UCSD-AML1 (cell line): ENCODE measurements at regions not wholly inside any gene's neighbourhood (a gene's known extent, or its start where the extent isn't known, plus 50 kb on each side); places are given as distances from the start of the nearest gene placed in this dataset.

Source experiments
- DNase-seq: peaks from one replicate; lab custom pipeline; 2025; ENCODE audit not compliant: unreplicated experiment; lab: John Stamatoyannopoulos, UW

GRCh38 chr12:124517260-124518050 lies 50.0 kb downstream of the NCOR2 start:
- DNase-seq = no peak

GRCh38 chr12:124516850-124517249 lies 50.6 kb downstream of the NCOR2 start:
- no peak for DNase-seq

DNA sequence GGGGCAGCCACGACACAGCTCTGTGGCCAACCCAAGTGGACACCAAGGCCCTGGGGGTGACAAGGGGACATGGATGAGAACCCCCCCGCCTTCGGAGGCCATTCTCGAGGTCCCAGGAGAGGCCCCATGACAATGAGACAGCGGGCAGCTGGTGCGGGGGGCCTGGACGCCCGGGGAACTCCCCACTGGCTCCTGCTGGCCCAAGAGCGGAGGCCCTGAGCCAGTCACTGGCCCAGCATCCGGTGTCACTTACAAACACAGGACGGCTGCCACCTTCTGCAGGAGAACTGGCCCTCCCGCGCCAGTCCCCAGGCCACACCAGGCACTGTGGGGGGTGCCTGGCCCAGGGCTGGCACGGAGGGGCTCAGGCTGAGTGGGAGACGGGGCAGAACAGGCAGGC lies 51.4 kb downstream of the NCOR2 start:
- no peak for DNase-seq

- no peak for DNase-seq
Measured at GRCh38 chr12:124514996-124515932, 52.1 kb downstream of the NCOR2 start.

DNA sequence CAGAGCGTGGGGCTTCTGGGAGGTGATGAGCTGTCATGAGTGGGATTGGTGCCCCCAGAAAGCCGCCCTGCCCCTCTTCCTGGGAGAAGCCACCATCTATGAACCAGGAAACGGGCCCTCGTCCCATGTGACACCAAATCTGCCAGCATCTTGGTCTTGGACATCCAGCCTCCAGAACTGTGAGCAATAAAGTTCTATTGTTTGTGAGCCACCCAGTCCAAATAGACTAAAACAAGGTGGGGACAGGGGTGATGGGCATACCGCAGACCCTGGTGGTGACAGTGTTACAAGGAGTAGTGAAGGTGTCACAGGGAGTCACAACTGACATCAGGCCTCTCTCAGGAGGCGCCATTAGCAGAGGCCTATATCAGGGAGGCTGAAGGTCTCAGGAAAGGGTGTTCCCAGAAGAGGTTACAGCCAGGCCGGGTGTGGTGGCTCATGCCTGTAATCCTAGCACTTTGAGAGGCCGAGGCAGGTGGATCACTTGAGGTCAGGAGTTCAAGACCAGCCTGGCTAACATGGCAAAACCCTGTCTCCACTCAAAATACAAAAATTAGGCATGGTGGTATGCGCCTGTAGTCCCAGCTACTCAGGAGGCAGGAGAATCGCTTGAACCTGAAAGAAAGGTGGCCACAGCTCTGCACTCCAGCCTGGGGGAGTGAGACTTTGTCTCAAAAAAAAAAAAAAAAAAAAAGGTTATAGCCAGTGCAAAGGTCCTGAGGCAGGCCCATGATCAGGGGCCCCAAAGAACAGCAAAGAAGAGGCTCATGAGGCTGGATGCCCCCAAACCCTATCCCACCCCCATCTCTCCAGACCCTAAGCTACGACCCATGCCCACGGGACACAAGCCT lies 53.0 kb downstream of the NCOR2 start:
- DNase-seq = no peak

GRCh38 chr12:124513297-124513867 lies 54.0 kb downstream of the NCOR2 start:
- no peak for DNase-seq

DNA sequence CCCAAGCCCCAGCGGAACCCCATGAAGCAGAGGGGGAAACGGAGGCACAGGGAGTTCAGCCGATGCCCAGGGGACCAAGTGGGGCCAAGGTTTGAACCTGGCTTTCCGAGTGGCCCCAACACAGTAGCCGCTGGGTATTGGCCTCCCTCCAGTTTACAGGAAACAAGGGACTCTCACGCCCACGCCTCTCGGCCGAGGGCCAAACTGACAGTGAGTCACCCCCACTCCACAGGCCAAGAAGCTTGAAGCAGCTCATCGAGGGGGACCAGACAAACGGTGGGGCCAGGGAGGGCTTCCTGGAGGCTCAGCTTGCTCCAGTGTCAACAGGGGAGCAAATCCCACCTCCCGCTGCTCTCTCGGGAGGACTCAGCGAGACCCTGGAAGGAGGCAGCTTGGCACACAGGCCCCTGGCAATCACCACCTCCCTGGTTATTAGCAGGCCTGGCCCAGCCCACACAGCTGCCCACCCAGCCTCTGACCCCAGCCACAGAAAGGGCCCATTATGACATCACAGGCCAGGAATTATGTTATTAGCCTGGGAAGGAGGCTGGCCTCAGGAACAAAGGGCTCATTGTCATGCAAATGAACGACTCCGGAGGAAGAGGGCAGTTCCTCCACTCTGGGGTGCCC lies 54.6 kb downstream of the NCOR2 start:
- no peak for DNase-seq

DNA sequence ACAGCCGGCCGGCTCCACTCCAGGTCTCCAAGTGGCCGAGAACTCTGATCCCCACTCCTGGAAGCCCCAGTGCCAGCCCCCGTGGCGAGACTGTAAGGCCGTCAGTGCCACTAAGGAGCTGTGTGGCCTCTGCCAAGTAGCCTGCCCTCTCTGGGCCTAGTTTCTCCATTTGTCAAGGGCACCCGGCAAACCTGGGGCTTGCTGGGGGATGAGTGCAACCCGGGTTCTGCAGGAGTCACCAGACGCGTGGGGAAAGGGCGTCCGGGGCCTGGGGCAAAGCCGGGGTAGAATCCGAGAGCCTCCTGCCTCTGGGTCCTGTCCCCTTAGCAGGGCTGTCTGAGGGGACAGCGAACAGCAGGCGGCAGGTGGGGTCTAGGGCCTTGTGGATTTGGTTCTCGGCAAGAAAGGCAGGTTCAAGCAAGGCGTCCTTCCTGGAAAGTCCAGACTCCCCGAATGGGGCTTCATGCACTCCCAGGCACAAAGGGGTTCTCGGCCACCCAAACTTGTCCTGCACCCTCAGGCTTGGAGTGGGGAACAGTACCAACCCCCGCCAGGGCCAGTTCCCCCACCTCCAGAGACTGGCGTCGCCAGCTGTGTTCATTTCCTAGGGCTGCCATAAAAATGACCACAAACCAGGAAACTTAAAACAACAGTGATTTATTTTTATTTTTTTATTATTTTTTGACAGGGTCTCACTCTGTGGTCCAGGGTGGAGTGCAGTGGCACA lies 56.0 kb downstream of the NCOR2 start:
- no peak for DNase-seq

- peak; percentile 46 for DNase-seq
Measured at GRCh38 chr12:124510301-124510970, 57.0 kb downstream of the NCOR2 start.

DNA sequence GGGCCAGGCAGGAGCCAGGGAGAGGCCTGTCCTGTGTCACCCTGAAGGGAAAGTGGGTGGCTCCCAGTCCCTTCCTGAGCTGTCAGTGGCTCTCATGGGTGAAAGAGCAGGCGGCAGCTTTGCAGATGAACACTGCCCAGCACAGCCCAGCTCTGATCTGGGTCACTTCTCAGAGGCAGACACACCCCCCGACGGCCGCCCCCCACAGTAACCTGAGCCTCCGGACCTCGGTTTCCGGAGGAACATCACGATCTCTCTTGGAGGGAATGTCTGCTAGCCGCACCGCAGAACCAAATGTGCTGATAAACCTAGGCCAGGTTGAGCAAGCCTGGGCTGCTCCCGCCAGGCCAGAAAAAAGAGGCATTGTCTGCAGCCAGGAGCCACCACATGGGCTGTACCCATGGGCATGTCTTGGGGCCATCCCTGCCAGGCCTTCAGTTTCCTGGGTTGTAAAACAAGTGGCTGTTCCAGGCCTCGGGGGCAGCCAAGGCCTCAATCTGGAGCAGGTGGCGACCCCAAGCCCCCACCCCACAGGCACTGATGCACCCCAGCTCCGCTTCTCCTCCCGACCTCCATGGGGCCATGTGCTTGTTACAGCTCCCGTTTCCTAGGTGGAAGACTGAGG lies 57.6 kb downstream of the NCOR2 start:
- DNase-seq = peak; percentile 60

DNA sequence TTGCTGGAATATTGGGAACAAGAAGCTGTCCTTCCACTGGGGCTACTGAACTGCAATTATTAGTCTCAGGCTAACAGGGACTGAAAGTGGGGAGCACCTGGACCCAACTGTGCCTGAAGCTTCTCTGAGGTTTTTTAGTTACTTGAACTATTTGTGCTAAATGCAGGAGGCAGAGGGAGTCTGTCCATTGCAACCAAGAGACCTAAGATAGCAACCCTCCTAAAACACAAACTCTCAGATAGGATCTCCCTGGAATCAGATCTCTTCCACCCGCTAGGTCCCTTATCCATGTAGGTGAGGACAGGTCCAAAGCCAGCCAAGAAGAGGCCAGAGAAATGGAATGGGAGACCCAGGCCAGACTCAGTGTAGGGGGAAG lies 58.1 kb downstream of the NCOR2 start:
- no peak for DNase-seq

DNA sequence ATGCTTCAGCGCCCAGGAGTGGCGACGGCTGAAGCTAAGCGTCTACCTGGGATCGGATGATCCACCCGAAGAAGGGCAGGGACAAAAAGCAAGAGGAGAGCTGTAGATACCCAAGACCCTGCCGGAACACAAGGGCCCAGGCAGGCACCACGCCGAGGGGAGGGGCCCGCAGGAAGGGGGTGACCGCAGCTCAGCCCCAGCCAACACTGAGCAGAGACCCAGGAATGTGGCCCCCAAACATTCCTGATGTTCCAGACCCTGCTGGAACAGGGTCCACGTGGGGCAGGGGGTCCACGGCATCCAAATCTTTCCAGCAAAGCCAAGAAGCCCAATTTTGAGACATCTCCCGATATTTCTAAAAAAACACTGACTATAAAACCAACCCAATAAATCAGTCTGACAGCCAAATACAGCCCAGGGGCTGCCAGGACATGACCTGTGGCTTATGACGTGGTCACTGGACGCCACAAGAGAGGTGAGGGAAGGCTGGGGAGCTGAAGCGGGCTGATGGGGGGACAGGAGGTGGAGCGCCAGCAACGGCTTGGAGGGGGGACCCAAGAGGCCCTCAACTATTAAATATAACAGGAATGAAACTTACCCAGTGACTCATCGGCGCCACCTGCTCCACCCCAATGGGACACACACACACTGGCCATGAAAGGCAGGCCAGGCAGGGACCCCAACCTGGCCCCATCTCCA lies 58.9 kb downstream of the NCOR2 start:
- DNase-seq = peak; percentile 44

DNA sequence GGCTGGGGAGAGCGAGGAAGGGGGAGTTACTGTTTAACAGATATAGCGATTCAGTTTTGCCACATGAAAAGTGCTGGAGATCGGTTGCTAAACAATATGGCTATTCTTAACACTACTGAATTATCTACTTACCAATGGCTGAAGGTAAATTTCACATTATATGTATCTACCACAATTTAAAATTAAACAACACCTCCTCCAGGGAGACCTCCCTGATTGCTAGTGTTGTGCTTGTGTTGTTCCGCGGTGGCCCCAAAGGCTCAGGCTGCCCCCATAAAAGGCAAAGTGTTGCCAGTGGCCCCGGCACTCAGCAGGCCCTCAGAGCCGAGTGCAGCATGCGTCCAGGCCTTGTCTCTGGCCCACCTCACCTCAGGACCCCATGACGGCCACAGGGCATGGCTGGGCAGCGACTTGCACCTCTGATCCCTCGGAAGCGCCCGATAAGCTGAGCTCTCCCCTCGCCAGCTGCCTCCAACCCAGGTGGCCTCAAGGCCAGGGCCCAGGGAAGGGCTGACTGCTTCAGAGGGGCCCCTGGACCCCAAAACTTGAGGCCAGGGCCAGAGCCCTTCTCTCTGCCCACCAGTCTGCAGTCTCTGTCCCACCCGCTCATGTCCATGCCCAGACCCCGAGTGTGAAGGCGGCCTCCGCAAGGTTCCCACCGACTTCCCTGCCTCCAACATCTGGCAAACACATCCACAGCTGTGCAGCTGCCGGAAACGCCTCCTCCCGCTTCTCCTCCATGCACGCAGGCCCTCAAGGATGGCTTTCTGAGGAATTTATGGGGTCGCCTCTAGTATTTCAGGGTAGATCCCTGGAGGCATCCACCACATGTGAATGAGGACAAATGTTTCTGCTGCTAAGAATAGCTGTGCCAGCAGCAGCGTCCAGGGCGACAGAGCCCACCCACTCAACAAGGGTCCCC lies 60.0 kb downstream of the NCOR2 start:
- no peak for DNase-seq

GRCh38 chr12:124506832-124507153 lies 60.6 kb downstream of the NCOR2 start:
- no peak for DNase-seq

DNA sequence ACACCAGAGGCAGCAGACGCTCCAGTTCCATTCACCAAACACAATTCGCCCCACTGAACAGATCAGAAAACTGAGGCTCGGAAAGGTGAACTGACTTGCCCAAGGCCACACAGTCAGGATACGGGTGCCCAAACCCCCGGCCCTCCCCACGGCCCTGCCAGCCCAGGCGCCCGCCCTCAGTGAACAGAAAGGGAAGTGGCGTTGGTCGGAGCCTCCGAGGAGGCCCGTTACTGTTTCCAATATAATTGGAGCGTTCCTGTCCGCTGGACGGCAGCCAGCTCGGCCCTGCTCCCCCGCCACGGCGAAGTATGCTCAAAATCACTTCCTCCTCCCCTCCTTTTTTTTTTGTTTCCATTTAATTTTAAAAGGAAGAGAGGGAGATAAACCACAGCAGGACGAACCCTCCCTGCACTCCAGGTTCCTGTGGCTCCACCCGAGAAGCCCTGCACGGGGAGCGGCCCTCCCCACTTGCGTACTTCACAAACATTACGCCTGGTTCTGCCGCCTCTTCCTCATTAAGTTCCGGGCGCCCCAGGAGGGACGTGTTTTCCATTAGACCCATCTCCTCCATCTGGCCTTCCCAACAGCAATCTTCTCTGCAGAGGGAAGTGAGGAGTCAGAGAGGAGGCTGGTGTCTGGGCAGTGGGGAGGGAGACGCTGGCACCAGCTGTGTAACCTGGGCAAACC lies 61.1 kb downstream of the NCOR2 start:
- DNase-seq = peak; percentile 91

DNA sequence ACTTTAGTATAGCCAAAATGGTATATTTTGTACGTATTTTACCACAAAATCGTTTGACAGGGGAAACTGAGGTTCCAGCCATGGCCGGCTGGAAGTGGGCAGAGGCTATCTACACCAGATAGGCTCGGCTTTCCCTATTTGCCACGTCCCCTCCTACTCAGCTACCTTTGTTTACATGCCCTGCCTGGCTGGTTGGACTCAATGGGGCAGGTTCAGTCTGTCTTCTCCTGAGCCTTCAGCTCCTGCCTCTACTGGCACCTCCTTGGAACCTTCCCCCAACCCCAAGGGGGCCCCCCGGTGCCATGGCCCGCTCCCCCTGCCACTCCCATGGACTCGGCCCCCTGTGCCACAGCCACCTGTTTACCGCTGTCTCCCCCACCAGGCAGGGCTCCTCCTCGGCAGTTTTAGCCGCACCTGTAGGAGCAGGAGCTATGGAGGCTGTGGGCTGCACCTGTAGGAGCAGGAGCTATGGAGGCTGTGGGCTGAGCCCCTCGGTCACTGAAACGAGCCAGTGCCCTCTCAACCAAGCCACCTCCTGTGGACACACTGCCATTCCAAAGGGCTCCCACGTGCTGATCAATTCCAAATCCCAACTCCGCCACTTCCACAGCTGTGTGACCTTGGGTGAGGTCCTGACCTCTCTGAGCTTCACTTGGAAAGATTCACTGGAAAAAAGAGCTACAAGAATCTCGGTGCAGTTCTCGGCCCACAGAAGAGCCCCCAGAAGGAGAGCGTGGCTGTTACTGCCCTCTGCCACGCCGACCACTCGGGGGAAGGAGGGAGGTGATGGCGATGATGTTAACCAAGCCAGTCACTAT lies 62.2 kb downstream of the NCOR2 start:
- DNase-seq = no peak
